Breast epithelium (tissue), 4 donors: ENCODE measurements at regions not wholly inside any gene's neighbourhood (a gene's known extent, or its start where the extent isn't known, plus 50 kb on each side); places are given as distances from the start of the nearest gene placed in this dataset.

ENCODE experiments used
- DNase-seq, 2 donors: peaks; one replicate each; pipeline ENCODE4 v3.0.0-alpha.2; 2019; ENCODE audit warnings: low spot score in 2 of 2
- H3K27ac ChIP-seq, 2 donors: fragments of 200-600 bp; sonication (generic) in 1 of 2; one replicate each; pipeline ENCODE4 v1.5.1; 2016 to 2019; ENCODE audit warnings: mild to moderate bottlenecking in 1 of 2
- H3K27me3 ChIP-seq, 2 donors: fragments of 200-600 bp; sonication (generic) in 1 of 2; one replicate each; pipeline versions ENCODE4 v1.5.1 to v1.6.0; 2017 to 2019; ENCODE audit warnings: control low read depth in 1 of 2, mild to moderate bottlenecking in 1 of 2
- H3K36me3 ChIP-seq: fragments of 200-600 bp; one replicate; pipeline ENCODE4 v1.5.1; 2019
- H3K4me1 ChIP-seq, 2 donors: fragments of 200-600 bp; sonication (generic); one replicate each; pipeline ENCODE4 v1.5.1; 2016 to 2019; ENCODE audit warnings: control low read depth in 1 of 2
- H3K4me3 ChIP-seq, 3 donors: fragments of 200-600 bp; sonication (generic); 1 replicate in 2 of 3; 2 replicates in 1 of 3; pipeline ENCODE4 v1.5.1; 2016 to 2019; ENCODE audit warnings: mild to moderate bottlenecking in 3 of 3, moderate library complexity in 2 of 3
- H3K9me3 ChIP-seq, 2 donors: fragments of 200-600 bp; sonication (generic) in 1 of 2; one replicate each; pipeline ENCODE4 v1.5.1; 2016 to 2019; ENCODE audit warnings: control low read depth in 1 of 2
- POLR2A ChIP-seq: fragments of 450-650 bp; IDR thresholded peaks from one replicate; pipeline ENCODE4 v1.6.1; 2016; ENCODE audit warnings: antibody characterized with exemption, mild to moderate bottlenecking, moderate library complexity
- POLR2AphosphoS5 ChIP-seq, 3 donors: sonication (generic); formaldehyde crosslinking; IDR thresholded peaks; one replicate each; pipeline ENCODE4 v1.6.1; 2017; ENCODE audit warnings: antibody characterized with exemption in 3 of 3
- intact Hi-C: fragments of 100-400 bp; cut with DNase I; formaldehyde crosslinking; loops from one replicate; pipeline ENCODE4 v1.15.1; 2023; ENCODE audit warnings: low total_unique reads
- TF ChIP-seq, protein P1 (sequence below), 3 donors: fragments of 450-650 bp; IDR thresholded peaks; one replicate each; pipeline ENCODE4 v1.5.1; 2016 to 2017; ENCODE audit warnings: antibody characterized with exemption in 3 of 3, mild to moderate bottlenecking in 3 of 3, moderate library complexity in 3 of 3

DNA sequence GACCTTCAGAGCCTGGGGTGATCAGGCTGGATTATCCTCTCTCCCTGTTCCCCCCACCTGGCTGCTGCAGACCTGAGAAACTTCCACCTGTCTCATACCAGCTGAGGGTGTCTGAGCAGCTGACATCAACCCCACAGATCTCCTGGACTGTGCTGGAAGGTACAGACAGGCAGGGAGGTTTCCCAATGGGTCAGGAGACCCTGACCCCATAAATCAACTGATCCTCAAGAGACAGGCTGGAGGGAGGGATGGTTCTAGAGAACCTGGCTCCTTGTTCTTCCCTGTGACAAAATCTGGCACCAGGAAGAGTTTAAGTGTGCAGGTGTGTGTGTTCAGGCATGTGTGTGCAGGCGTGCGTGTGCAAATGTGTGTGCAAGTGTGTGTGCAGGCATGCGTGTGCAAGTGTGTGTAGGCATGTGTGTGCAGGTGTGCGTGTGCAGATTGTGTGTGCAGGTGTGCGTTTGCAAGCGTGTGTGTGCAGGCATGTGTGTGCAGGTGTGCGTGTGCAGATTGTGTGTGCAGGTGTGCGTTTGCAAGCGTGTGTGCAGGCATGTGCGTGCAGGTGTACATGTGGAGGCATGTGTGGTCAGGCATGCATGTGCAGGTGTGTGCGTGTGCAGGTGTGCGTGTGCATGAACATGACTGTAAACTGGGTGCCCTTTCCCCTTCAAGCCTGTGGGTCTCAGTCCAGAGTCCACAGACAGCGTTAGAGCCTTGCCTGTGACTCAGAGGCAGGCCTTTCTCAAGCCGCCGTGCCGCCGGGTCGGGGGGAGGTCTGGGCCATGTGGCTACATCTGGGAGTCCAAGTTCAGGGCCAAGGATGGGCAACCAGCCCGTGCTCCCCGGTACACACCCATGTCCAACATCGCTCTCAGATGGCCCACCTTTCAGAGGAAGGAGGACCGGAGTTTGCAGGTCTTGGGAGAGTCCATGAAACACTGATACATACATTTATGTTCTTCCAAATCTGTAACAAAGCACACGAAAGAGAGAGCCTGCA, 50.1 kb upstream of the ELN start:
- no peak for TF ChIP-seq POLR2AphosphoS5 (IDR thresholded peaks at IDR 0.05)
- TF ChIP-seq POLR2A = no peak
- TF ChIP-seq, protein P1, sequence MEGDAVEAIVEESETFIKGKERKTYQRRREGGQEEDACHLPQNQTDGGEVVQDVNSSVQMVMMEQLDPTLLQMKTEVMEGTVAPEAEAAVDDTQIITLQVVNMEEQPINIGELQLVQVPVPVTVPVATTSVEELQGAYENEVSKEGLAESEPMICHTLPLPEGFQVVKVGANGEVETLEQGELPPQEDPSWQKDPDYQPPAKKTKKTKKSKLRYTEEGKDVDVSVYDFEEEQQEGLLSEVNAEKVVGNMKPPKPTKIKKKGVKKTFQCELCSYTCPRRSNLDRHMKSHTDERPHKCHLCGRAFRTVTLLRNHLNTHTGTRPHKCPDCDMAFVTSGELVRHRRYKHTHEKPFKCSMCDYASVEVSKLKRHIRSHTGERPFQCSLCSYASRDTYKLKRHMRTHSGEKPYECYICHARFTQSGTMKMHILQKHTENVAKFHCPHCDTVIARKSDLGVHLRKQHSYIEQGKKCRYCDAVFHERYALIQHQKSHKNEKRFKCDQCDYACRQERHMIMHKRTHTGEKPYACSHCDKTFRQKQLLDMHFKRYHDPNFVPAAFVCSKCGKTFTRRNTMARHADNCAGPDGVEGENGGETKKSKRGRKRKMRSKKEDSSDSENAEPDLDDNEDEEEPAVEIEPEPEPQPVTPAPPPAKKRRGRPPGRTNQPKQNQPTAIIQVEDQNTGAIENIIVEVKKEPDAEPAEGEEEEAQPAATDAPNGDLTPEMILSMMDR (IDR thresholded peaks at IDR 0.05) = no peak
- Histone ChIP-seq H3K27ac (no peak overlapping the region), H3K27me3 (no peaks in the 10 kb centered on the region), H3K4me1 (no peaks in the 10 kb centered on the region), H3K9me3 (no peaks in the 10 kb centered on the region), H3K4me3 (no peak overlapping the region), H3K36me3 (no peaks in the 10 kb centered on the region)
- DNase-seq = no peak
- intact Hi-C loops = no loop called here
